Right atrium auricular region (tissue), 2 donors: ENCODE measurements at regions not wholly inside any gene's neighbourhood (a gene's known extent, or its start where the extent isn't known, plus 50 kb on each side); places are given as distances from the start of the nearest gene placed in this dataset.

Experiments used
- DNase-seq: peaks from one replicate; pipeline ENCODE4 v3.0.0-alpha.2; 2019; ENCODE audit warnings: low spot score
- H3K27ac ChIP-seq, 2 donors: fragments of 200-600 bp; sonication (generic); 1 replicate in 1 of 2; 2 replicates in 1 of 2; pipeline ENCODE4 v1.5.1; 2016 to 2019
- H3K27me3 ChIP-seq, 2 donors: fragments of 200-600 bp; sonication (generic); one replicate each; pipeline versions ENCODE4 v1.5.1 to v1.6.0; 2017 to 2019
- H3K36me3 ChIP-seq: fragments of 200-600 bp; sonication (generic); one replicate; pipeline ENCODE4 v1.5.1; 2016
- H3K4me1 ChIP-seq, 2 donors: fragments of 200-600 bp; sonication (generic); one replicate each; pipeline versions ENCODE4 v1.5.1 to v1.6.0; 2017 to 2019
- H3K4me3 ChIP-seq, 2 donors: fragments of 200-600 bp; sonication (generic); 1 replicate in 1 of 2; 2 replicates in 1 of 2; pipeline ENCODE4 v1.5.1; 2017 to 2019; ENCODE audit warnings: mild to moderate bottlenecking in 1 of 2, moderate library complexity in 1 of 2
- H3K9me3 ChIP-seq, 2 donors: fragments of 200-600 bp; sonication (generic); one replicate each; pipeline ENCODE4 v1.5.1; 2019
- CTCF ChIP-seq, 2 donors: fragments of 200-600 bp; sonication (generic); IDR thresholded peaks; one replicate each; pipeline ENCODE4 v1.5.1; 2019; ENCODE audit warnings: antibody characterized with exemption in 2 of 2

- Histone ChIP-seq H3K27me3 (no peaks in the 10 kb centered on the region), H3K27ac (peak overlapping the region in 1 of 2 donors; percentile 67), H3K36me3 (no peaks in the 10 kb centered on the region), H3K4me3 (no peak overlapping the region), H3K4me1 (peaks cover 0 to 14% of the 10 kb centered on the region in 2 donors), H3K9me3 (no peaks in the 10 kb centered on the region)
- TF ChIP-seq CTCF (IDR thresholded peaks at IDR 0.05): no peak
- peak; percentile 58 for DNase-seq
These were observed 92.7 kb downstream of the DACT2 start for GRCh38 chr6:168226902-168227318.

GRCh38 chr6:168226061-168226752 is 93.4 kb downstream of the DACT2 start:
- H3K27ac ChIP-seq: peak overlapping the region; percentile 50 to 67
- TF ChIP-seq CTCF (IDR thresholded peaks at IDR 0.05): no peak
- no peaks in the 10 kb centered on the region for H3K36me3 ChIP-seq
- peak; percentile 59 for DNase-seq
- peaks cover 0 to 14% of the 10 kb centered on the region in 2 donors for H3K4me1 ChIP-seq
- no peak overlapping the region for H3K4me3 ChIP-seq
- no peaks in the 10 kb centered on the region for H3K27me3 ChIP-seq
- H3K9me3 ChIP-seq: no peaks in the 10 kb centered on the region

GRCh38 chr6:168225471-168225911 is 94.1 kb downstream of the DACT2 start:
- DNase-seq: peak; percentile 87
- H3K4me3 ChIP-seq: no peak overlapping the region
- H3K4me1 ChIP-seq: peaks cover 0 to 14% of the 10 kb centered on the region in 2 donors
- TF ChIP-seq CTCF (IDR thresholded peaks at IDR 0.05): no peak
- H3K27ac ChIP-seq: no peak overlapping the region
- no peaks in the 10 kb centered on the region for H3K36me3 ChIP-seq
- no peaks in the 10 kb centered on the region for H3K9me3 ChIP-seq
- no peaks in the 10 kb centered on the region for H3K27me3 ChIP-seq

- DNase-seq: no peak
- Histone ChIP-seq H3K4me3 (no peak overlapping the region), H3K4me1 (peaks cover 0 to 17% of the 10 kb centered on the region in 2 donors), H3K36me3 (no peaks in the 10 kb centered on the region), H3K27ac (no peak overlapping the region), H3K9me3 (no peaks in the 10 kb centered on the region), H3K27me3 (no peaks in the 10 kb centered on the region)
- TF ChIP-seq CTCF (IDR thresholded peaks at IDR 0.05): no peak
These were observed 95.8 kb downstream of the DACT2 start for GRCh38 chr6:168223755-168224154.

GRCh38 chr6:168223150-168223549 is 96.4 kb downstream of the DACT2 start:
- Histone ChIP-seq H3K4me1 (peaks cover 0 to 22% of the 10 kb centered on the region in 2 donors), H3K9me3 (no peaks in the 10 kb centered on the region), H3K4me3 (no peak overlapping the region), H3K36me3 (no peaks in the 10 kb centered on the region), H3K27me3 (no peaks in the 10 kb centered on the region), H3K27ac (no peak overlapping the region)
- no peak for TF ChIP-seq CTCF (IDR thresholded peaks at IDR 0.05)
- no peak for DNase-seq
